ENCODE measurements at regions not wholly inside any gene's neighbourhood (a gene's known extent, or its start where the extent isn't known, plus 50 kb on each side); places are given as distances from the start of the nearest gene placed in this dataset.

DNA sequence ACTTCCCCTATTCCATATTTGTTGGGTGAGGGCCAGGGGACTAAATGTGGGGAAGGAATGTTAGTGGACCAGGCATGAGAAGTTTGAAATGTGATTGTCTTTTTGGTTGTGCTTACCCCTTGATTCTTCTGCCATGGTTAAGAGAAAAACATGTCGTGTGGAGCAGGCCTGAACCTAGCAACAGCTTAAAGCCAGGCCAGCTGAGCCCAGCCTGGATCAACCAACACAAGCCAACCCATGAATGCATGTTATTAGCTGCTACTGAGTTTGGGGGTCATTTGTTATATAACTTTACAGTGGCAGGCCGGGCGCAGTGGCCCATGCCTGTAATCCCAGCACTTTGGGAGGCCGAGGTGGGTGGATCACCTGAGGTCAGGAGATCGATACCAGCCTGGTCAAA lies 52.4 kb upstream of the TRIO start:
- DNase-seq = no peak

DNA sequence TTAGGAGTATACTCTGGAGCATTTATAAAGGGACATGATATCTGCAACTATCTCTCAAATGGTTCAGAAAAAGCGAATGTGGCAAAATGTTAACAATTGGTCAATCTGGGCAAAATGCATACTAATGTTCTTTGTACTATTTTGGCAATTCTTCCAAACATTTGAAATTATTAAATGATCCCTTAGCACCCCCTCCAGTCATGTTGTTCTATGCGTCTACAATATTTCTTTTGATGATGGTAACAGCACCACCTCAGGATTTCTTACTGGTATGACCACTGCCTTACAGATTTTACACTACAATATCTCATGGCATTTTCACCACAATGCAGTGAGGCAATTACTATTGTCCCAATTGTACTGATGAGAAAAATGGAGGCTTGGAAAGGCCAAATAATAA lies 52.9 kb upstream of the TRIO start:
- no peak for DNase-seq

DNA sequence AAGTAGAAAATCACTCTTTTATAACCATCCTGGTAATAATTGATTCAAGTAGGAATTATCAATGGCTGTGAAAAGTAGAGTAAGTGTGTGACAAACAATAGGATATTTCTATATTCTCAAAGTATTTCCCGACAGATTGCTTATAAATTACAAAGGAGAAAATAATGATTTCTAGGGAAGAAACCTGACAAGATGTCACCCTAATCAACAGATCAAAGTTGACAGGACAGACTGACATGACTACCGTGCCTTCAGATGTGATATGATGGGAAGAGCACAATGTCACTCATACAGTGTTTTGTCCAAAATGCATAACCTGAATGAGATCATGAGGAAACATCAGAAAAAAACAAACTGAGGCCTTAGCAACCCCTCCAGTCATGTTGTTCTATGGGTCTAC lies 53.9 kb upstream of the TRIO start:
- DNase-seq = no peak

DNA sequence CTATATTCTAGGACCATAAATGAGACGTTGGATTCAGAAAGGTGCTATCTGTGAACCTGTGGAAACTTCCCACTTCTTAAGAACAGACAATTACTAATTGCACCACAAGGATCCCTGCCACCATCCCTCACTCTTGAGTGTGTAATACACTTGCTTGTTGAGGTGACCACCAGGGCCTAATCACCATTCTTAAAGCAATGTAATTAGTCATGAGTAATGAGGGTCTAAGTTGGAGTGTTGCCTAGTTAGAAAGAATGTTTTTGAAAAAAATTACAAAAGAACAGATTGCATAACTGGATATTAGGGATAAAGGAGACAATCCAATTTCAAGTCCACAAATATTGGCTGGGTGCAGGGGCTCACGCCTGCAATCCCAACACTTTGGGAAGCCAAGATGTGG lies 56.9 kb upstream of the TRIO start:
- DNase-seq = no peak

DNA sequence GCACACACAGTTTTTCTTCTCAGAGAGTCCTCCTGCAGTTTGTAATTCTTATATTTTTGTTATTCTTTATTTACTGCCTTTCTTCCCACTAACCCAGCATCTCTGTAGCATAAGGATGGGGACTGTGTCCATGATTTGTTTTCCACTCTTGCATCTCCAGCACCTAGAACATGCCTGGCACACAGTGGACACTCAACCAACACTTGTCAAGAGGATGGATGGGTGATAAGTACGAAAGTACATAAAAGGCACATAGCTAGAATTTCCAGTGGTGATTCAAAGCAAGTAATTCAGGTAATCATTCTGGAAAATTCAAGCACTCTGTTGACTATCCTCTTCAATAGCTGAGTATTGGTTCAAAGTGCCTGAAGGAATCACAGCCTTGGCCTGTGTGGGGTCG lies 60.2 kb upstream of the TRIO start:
- DNase-seq = no peak

DNA sequence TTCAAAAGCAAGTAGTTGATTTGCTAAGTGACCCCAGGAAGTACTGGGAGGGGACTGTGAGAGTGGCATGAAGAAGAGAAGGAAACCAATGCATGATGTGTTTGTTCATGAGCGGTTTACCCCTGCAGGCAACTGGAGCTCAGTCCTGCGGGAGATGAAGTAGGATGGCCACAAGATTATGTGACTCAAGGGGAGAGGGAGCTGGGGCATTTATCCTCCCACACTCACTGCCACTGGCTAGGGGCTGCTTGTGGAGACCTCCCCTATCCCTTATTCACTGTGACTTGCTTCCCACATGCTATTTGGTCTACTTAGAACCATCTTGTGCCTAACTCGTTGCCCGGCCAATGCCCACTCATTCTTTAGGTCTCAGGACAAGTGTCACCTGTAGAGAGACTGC lies 60.6 kb upstream of the TRIO start:
- no peak for DNase-seq

DNA sequence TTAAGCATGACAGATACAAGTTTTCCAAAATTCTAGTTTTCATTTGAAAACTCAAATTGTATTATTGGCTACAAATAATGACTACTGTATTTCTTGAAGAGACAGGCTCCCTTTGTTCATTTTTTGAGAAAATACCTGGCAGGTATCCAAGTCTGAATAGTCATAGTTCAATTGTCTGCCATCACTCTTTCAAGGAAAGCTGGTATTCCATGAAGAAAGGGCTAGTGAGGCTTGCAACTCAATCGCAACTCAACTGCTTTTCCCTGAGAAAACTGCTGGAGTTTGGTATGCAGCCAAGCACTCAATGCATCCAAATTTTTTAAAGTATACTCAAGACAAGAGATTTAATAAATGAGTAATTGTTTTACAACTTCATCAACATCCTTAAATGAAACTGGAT lies 61.4 kb upstream of the TRIO start:
- DNase-seq = no peak

DNA sequence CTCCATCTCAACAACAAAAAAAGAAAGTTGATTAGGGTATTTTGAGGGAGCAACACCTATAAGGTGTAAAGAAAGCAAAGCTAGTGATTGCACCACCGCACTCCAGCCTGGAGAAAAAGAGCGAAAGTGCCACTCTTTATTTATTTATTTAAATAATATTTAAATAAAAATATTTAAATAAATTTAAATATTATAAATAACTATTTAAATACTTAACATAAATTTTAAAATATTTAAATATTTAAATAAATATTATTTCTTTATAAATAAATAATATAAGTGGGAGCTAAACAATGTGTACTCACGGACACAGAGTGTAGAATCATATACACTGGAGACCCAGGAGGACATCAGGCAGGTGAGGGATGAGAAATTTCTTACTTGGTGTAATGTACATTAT lies 64.4 kb upstream of the TRIO start:
- DNase-seq = no peak

DNA sequence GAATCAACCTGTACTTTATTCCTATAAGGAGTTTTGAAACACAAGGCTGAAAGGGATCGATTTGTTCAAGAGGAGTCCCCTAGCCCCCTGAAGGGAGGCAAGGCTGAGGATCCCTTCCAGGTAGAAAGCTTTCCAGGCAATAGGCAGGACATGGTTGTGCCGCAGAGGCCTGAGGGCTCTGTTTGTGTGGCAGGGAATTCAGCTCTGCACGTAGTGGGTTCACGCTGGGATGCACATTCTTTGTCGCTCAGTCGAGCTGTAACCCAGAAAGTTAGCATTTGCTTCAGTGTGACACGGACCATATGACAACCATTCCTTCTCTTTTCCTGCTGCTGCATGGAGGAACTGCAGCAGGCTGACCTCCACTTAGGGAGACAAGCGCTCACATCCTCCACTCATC lies 65.6 kb upstream of the TRIO start:
- DNase-seq = no peak

DNA sequence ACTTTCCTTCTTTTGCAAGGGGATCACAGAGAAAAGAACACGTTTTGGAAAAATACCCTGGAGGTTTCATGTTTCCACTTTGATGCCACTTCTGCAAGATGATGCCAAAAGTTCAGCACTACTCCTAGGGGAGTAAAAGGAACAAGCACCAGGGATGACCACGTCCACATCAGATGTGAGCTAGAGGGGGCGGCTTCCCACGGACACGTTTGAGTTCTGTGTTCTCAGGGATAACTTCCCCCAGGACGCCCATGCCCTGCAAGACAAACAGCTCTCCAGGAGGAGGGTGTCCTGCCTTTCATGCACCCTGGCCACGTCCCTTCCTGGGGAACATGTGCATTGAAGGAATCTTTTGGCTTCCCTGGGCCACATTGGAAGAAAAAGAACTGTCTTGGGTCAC lies 66.6 kb upstream of the TRIO start:
- no peak for DNase-seq

DNA sequence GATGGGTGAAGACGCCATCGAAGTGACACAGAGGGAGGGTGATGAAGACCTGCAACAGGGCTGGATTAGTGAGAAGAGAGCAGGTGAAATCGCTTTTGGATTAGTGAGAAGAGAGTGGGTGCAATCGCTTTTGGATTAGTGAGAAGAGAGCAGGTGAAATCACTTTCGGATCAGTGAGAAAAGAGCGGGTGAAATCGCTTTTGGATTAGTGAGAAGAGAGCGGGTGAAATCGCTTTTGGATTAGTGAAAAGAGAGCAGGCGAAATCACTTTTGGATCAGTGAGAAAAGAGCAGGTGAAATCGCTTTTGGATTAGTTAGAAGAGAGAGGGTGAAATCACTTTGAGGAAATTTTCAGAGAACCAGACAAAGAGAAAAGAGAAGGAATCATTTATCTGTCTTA lies 67.2 kb upstream of the TRIO start:
- no peak for DNase-seq

DNA sequence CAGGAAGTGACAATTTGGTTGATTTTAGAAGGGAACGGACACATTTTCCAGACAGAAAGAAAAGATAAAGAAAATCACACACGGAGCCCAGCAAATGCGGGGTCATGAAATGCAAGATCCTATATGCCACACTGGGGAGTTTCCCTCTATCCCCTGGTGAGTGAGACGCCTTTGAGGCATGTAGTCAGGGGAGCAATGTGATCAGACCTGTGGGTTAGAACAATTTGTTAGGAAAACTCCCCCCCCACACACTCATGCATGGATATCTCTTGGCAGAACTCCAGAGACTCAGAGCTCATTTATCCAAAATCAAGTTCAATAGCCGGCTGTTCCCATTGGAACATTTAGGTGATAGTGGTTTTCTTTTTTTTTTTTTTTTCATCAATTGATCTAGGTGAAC lies 71.7 kb upstream of the TRIO start:
- DNase-seq = no peak

DNA sequence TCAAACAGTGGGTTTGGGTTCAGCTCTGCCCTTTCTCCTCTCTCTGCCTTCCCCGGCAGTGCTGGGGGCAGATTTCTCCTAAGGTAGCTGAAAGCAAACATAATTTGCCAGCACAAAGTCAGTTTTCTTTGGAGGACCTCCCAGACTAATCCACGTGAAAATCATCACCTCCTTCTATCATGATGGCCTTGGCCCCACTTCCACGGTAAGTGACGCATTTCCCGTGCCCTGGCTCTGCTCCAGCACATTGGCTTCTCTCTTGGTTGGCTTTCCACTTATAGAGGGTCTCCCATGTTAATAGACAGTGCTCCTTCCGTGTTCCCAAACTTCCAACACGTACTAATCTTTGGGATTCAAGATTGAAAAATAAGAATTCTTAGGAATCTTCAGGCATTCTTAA lies 74.1 kb upstream of the TRIO start:
- DNase-seq = no peak

DNA sequence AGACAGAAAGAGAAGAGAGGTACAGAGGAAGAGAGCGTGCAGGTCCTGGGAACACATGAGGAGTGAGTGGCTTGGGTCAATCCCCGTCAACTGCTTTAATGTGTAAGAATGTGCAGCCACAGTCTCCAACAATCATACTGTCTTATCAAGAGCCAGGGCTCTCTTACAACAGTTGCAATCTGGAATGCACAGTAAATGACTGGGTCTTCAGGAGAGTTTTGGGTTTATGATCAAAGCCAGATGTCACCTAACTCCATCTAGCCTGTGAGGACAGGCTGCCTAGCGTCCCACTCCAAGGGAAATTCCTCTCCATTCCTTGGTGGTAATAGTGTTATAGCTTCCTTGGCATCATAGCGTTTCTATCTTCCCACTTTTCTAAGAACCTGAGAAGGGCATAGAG lies 75.0 kb upstream of the TRIO start:
- DNase-seq = no peak

DNA sequence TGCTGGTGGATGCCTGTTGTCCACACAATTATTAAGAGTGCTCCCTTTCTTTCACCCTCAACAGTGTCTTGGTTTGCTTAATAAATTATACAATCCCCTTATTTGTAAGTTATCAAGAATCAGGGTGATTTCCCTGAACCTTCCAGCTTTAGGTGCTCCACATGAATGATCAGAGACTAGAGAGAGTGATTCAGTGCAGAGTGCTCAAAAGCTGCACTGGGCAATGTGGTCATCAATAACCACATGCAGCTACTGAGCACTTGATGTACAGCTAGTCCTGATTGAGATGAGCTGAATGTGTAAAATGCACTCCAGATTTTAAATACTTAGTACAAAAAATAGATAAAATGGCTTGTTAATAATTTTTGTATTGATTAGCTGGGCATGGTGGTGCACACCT lies 76.8 kb upstream of the TRIO start:
- DNase-seq = no peak

DNA sequence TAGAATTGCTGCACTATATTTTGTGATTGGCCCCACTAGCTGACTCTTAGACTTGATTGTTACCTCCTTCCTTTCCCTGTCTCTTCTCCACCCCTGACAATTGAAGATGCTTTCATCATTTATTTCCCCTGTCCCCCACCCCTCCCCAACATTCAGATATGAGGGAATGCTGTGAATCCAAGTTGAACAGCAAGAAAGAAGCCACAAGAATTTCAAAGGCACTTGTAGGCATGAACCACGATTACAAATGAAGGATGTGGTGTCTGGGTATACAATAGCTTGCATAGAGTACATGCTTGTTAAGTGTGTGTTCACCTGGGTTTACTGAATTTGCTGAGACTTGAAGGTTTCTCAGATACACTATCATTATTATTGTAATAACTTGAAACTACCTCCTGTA lies 78.3 kb upstream of the TRIO start:
- no peak for DNase-seq

DNA sequence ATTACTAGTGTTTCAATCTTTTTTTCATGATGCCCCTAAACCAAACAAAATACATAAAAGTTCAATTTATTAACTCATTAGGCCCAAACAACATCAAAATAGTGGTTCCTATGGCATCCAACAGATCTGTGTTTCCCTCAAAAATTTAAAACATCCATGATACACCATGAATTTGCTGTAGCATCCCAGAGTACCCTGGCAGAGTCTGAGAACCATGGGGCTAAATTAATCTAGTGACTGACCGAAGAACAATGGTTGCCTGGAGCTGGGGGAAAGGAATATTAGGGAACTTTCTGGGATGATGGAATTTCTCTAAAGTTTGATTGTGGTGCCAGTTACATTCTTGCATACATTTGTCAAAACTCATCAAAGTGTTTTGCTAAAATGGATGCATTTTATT lies 79.5 kb upstream of the TRIO start:
- DNase-seq = no peak

DNA sequence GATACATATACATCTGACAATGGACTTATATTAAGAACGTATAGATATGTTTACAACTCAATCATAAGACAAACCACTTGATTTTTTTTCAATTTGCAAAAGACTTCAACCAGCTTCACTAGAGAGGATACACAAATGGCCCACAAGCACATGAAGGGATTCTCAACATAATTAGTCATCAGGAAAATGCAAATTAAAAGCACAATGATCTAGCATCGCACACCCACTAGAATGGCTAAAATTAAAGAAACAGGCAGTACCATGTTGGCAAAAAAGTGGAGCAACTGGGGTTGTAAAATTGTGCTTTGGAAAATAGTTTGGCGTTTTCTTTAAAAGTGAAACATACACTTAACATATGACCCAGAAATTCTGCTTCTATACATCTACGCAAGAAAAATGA lies 80.0 kb upstream of the TRIO start:
- DNase-seq = no peak

DNA sequence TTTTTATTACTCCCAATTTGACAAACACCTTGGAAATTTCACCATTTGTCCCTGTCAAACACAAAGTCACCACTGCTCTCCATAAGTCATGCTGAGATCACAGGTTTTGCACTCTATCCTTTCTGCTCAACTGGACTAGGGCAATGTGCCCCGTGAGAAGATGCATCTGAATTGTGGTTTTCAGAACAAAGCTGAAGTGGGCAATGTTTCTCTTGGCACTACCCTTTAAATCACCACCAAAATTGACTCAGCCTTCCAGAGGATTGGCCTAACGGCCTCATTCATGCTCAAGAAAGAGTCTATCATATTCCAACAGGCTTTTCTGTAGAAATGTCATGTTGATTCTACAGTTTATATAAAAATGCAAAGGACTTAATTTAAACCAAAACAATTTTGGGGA lies 81.0 kb upstream of the TRIO start:
- no peak for DNase-seq

DNA sequence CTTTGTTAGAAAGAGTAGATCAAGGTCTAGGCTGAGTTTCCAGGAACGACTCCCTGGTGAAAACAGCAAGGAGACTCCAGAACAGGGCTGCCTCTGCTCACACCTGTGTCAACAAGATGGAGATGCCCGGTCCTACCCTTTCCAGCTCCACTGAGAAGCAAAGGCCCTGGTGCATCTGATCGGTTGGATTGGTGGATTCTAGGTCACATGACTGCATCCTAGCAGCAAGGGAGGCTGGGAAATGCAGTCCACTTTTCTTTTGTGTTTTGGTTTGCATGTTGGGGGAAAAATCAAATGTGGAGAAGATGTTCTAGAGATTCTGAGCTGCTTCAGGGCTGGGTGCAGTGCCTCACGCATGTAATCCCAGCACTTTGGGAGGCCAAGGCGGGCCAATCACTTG lies 82.0 kb upstream of the TRIO start:
- no peak for DNase-seq

DNA sequence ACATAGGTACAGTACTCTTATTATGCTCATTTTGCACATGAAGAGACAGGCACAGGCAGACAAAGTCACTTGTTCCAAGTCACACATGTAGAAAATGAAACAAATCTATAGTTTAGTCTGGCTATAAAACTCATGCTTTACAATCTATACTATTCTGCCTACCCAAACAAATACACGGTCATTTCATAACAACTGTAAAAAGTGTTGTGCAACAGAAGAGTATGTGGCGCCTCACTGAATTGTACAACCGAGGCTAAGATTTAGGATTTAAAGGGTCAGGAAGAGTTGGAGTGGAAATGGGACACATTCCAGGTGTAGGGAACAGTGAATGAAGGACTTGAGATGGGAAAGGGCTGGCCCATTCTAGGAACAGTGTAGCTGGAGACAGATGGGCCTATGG lies 82.9 kb upstream of the TRIO start:
- DNase-seq = no peak

DNA sequence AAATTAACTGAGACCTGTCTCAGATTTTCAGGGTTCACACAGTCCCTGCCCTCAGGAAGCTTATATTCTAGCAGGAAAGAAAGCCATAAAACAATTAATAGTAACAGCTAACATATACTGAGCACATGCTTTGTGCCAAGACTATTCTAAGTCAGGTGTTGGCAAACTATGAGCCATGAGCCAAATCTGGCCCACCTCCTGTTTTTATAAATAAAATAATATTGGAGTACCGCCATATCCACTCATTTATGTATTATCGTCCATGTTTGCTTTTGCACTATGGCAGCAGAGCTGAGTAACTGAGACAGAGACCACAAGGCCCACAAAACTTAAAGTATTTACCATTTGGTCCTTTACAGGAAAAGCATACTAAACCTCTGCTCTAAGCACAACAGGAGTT lies 83.3 kb upstream of the TRIO start:
- no peak for DNase-seq

DNA sequence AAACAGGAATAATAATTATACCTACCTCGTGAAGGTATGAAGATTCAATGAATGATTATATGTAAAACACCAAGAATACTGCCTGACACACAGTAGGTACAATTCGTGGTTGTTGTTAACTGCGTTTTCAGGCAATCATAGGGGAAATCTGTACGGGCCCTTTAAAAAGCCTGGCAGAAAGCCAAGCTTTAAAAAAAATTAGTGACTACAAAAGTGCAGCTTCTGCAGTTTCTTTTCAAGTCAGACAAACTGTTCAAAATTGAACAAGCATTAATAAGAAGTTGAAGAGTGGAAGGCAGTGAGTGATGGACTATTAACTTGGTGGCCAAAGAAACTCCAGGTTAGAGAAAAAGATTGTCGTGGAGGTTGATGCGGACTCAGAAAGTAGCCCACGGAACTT lies 85.9 kb upstream of the TRIO start:
- no peak for DNase-seq

DNA sequence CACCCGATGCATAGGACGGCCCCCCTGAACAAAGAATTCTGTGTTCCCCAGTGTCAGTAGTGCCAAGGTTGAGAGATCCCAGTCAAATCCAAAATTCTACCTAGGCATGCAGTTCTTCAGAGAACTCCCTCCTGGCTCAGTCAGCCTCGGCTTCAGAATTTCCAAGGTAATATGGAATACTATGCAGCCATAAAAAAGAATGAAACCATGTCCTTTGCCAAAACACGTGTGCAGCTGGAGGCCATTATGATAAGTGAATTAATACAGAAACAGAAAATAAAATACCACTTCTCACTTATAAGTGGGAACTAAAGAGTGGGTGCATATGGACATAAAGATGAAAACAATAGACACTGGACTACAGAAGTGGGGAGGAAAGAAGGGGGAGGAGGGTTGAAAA lies 87.1 kb upstream of the TRIO start:
- DNase-seq = no peak

DNA sequence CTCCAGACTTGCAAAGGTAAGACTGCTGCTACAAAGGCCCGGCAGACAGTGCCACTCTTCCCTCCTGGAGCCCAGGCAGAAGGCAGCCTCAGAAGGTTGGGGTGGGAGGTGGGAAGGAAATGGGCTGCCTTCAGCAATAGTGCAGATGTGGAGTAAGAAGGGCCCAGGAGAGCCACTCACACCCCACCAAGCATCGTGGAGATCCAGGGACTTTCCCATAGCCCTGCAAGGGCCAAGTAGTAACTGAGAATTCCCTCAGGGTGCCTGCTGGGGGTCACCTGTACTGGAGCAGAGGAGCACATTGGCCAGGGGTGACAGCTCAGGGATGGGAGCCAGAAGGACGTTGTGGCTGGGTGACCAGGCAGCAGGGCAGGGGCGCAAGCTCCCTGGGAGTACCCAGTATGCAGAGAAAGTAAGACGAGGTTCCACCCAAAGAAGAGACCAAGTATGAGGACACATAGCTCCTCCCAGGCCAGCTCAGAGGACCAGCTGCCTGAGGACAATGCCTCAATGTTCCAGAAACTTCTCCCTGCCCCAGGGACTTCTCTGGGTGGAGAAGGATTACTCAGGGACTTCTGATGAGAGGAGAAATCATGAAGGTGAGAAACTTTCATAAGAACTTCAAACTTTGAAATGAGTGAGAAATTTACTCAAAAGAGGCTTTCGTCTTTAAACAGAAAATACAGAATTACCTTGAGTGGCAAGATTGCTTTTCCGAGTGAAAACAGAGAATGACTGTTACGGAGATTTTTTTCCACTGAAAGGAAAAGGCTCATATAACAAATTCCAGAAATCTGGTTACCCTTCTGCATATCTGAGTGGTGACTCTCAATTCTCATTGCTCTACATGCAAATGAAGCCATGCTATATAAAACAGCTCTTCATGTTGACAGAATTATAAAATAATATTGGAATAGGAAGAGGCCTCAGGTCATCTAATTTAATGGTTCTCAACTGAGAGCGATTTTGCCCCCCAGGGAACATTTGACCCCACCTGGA lies 87.9 kb upstream of the TRIO start:
- DNase-seq = no peak
